Testis (tissue), 2 donors: ENCODE measurements at regions not wholly inside any gene's neighbourhood (a gene's known extent, or its start where the extent isn't known, plus 50 kb on each side); places are given as distances from the start of the nearest gene placed in this dataset.

Experiments used
- POLR2A ChIP-seq: fragments of 450-650 bp; IDR thresholded peaks from one replicate; pipeline ENCODE4 v1.6.1; 2017; ENCODE audit warnings: antibody characterized with exemption, mild to moderate bottlenecking, moderate library complexity
- TF ChIP-seq, protein P1 (sequence below), 3 experiments: fragments of 450-650 bp in 2 of 3; fragments of 200-600 bp in 1 of 3; sonication (generic) in 1 of 3; IDR thresholded peaks; one replicate each; pipeline ENCODE4 v1.5.1; 2016 to 2019; ENCODE audit warnings: antibody characterized with exemption in 3 of 3, mild to moderate bottlenecking in 2 of 3, moderate library complexity in 1 of 3

DNA sequence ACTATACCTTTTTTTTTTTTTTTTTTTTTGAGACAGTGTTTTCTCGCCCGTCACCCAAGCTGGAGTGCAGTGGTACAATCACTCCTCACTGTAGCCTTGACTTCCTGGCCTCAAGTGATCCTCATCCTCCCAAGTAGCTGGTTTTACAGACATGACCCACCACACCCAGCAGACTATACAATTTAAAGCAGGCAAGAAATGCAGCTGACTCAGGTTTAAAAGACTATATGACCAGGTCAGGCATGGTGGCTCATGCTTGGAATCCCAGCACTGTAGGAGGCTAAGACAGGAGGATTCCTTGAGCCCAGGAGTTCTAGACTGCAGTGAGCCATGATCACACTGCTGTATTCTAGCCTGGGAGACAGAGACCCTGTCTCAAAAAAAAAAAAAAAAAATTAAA is 89.5 kb upstream of the AUTS2 start:
- TF ChIP-seq, protein P1, sequence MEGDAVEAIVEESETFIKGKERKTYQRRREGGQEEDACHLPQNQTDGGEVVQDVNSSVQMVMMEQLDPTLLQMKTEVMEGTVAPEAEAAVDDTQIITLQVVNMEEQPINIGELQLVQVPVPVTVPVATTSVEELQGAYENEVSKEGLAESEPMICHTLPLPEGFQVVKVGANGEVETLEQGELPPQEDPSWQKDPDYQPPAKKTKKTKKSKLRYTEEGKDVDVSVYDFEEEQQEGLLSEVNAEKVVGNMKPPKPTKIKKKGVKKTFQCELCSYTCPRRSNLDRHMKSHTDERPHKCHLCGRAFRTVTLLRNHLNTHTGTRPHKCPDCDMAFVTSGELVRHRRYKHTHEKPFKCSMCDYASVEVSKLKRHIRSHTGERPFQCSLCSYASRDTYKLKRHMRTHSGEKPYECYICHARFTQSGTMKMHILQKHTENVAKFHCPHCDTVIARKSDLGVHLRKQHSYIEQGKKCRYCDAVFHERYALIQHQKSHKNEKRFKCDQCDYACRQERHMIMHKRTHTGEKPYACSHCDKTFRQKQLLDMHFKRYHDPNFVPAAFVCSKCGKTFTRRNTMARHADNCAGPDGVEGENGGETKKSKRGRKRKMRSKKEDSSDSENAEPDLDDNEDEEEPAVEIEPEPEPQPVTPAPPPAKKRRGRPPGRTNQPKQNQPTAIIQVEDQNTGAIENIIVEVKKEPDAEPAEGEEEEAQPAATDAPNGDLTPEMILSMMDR (IDR thresholded peaks at IDR 0.05), result no peak
- no peak for TF ChIP-seq POLR2A
